HCT116 (cell line): ENCODE measurements at regions not wholly inside any gene's neighbourhood (a gene's known extent, or its start where the extent isn't known, plus 50 kb on each side); places are given as distances from the start of the nearest gene placed in this dataset.

Experiments
- ATAC-seq: fragments of 200-7000 bp; cut with Tn5 transposase; 2 replicates; pipeline ENCODE4 v1.9.1; 2020; ENCODE audit warnings: mild to moderate bottlenecking, moderate library complexity
- BruUV-seq: library from RNA; stranded (reverse); fragments of 400-500 nt; replicated peaks from 2 replicates; lab custom pipeline; 2021; lab: Mats Ljungman, UMichigan
- CTCF ChIA-PET: fragments of 300-600 bp; sonication (Branson Sonifier 250); formaldehyde crosslinking; loops from one replicate; lab custom pipeline; 2021; ENCODE audit warnings: antibody characterized with exemption; lab: Charles Lee
- POLR2A ChIA-PET: fragments of 300-600, 350-600 bp; sonication (Branson Sonifier 250); formaldehyde crosslinking; loops from one replicate; lab custom pipeline; 2021; ENCODE audit warnings: antibody characterized with exemption; lab: Charles Lee
- RAD21 ChIA-PET, 2 experiments: fragments of 300-600 bp; sonication (Branson Sonifier 250); formaldehyde crosslinking; loops; one replicate each; lab custom pipeline; 2023; ENCODE audit warnings: low total read pairs in 2 of 2; ENCODE audit not compliant: uncharacterized antibody in 2 of 2, unreplicated experiment in 2 of 2, low non-redundant PET in 1 of 2; lab: Charles Lee
- DNase-seq: peaks from one replicate; pipeline ENCODE4 v3.0.0-alpha.2; 2010; ENCODE audit warnings: low read depth, low spot score
- H2AFZ ChIP-seq: fragments of 200-600 bp; shearing (Covaris generic), sonication (generic); 2 replicates; pipeline ENCODE4 v1.6.1; 2017; ENCODE audit warnings: low read depth, mixed run types, mixed read lengths, antibody characterized with exemption, low read length; ENCODE audit not compliant: poor library complexity, severe bottlenecking
- H3K27ac ChIP-seq: 2 replicates; pipeline ENCODE4 v1.5.1; 2012; ENCODE audit warnings: low read depth, low read length
- H3K27me3 ChIP-seq: fragments of 200-600 bp; sonication (generic); 2 replicates; pipeline ENCODE4 v1.6.1; 2016; ENCODE audit warnings: mixed run types, low read length, mixed read lengths; ENCODE audit not compliant: insufficient read depth
- H3K36me3 ChIP-seq, 2 experiments: fragments of 200-500 bp in 1 of 2; fragments of 200-600 bp in 1 of 2; sonication (Bioruptor generic) in 1 of 2; sonication (generic) in 1 of 2; 2 replicates each; pipeline versions ENCODE4 v1.5.1 to v1.6.1; 2014 to 2016; ENCODE audit warnings: low read length in 2 of 2, inconsistent platforms in 1 of 2, mixed read lengths in 1 of 2, mixed run types in 1 of 2; ENCODE audit not compliant: insufficient read depth in 2 of 2, control insufficient read depth in 1 of 2
- H3K4me1 ChIP-seq, 2 experiments: fragments of 200-600 bp in 1 of 2; sonication (generic) in 1 of 2; 2 replicates each; pipeline versions ENCODE4 v1.5.1 to v1.6.1; 2012 to 2017; ENCODE audit warnings: low read length in 2 of 2, inconsistent platforms in 1 of 2, mild to moderate bottlenecking in 1 of 2, mixed read lengths in 1 of 2, mixed run types in 1 of 2, moderate library complexity in 1 of 2; ENCODE audit not compliant: insufficient read depth in 2 of 2, control insufficient read depth in 1 of 2
- H3K4me2 ChIP-seq: fragments of 200-600 bp; sonication (generic); 2 replicates; pipeline ENCODE4 v1.6.1; 2017; ENCODE audit warnings: mixed run types, low read length, mixed read lengths
- H3K4me3 ChIP-seq, 2 experiments: fragments of 200-600 bp in 1 of 2; sonication (generic) in 1 of 2; replicated peaks in 1 of 2; 2 replicates each; pipeline ENCODE4 v1.5.1; 2011 to 2016; ENCODE audit warnings: low read length in 2 of 2, control low read depth in 1 of 2, low read depth in 1 of 2, mild to moderate bottlenecking in 1 of 2, mixed read lengths in 1 of 2, mixed run types in 1 of 2
- H3K79me2 ChIP-seq: fragments of 200-600 bp; sonication (generic); 2 replicates; pipeline ENCODE4 v1.6.1; 2017; ENCODE audit warnings: mild to moderate bottlenecking, mixed run types, low read length, moderate library complexity, mixed read lengths; ENCODE audit not compliant: insufficient read depth
- H3K9ac ChIP-seq: fragments of 200-600 bp; sonication (generic); 2 replicates; pipeline ENCODE4 v1.6.1; 2016; ENCODE audit warnings: low read length, mixed read lengths
- H3K9me2 ChIP-seq: fragments of 200-600 bp; sonication (generic), shearing (Covaris generic); 2 replicates; pipeline ENCODE4 v1.6.1; 2017; ENCODE audit warnings: mixed run types, mild to moderate bottlenecking, moderate library complexity; ENCODE audit not compliant: insufficient read depth
- H3K9me3 ChIP-seq, 2 experiments: fragments of 200-500 bp in 1 of 2; fragments of 200-600 bp in 1 of 2; sonication (Bioruptor generic) in 1 of 2; sonication (generic) in 1 of 2; 2 replicates each; pipeline ENCODE4 v1.6.1; 2014 to 2017; ENCODE audit warnings: low read length in 2 of 2, mixed read lengths in 2 of 2, inconsistent platforms in 1 of 2, low read depth in 1 of 2, mild to moderate bottlenecking in 1 of 2, mixed run types in 1 of 2, moderate library complexity in 1 of 2; ENCODE audit not compliant: control insufficient read depth in 1 of 2, insufficient read depth in 1 of 2
- H4K20me1 ChIP-seq: fragments of 200-600 bp; sonication (generic), shearing (Covaris generic); 2 replicates; pipeline ENCODE4 v1.6.1; 2017; ENCODE audit warnings: mixed run types, mild to moderate bottlenecking, moderate library complexity; ENCODE audit not compliant: insufficient read depth
- ATF3 ChIP-seq: IDR thresholded peaks from 2 replicates; pipeline ENCODE4 v1.6.1; 2012
- CBX3 ChIP-seq: IDR thresholded peaks from 2 replicates; pipeline ENCODE4 v1.6.1; 2012; ENCODE audit warnings: low read depth
- CTCF ChIP-seq, 3 experiments: fragments of 200-600 bp in 1 of 3; sonication (generic) in 1 of 3; IDR thresholded peaks in 2 of 3; conservative IDR thresholded peaks in 1 of 3; 2 replicates each; pipeline ENCODE4 v1.5.1; 2012 to 2017; ENCODE audit warnings: low read depth in 2 of 3, low read length in 2 of 3, antibody characterized with exemption in 1 of 3, borderline replicate concordance in 1 of 3, control low read depth in 1 of 3, mild to moderate bottlenecking in 1 of 3, mixed read lengths in 1 of 3, mixed run types in 1 of 3, moderate library complexity in 1 of 3; ENCODE audit not compliant: insufficient read depth in 1 of 3
- EGR1 ChIP-seq: IDR thresholded peaks from 2 replicates; pipeline ENCODE4 v1.6.1; 2012; ENCODE audit warnings: low read depth
- EZH2 ChIP-seq: fragments of 200-600 bp; sonication (generic); IDR thresholded peaks from 2 replicates; pipeline ENCODE4 v1.6.1; 2017; ENCODE audit warnings: antibody characterized with exemption, mixed run types
- EZH2phosphoT487 ChIP-seq: fragments of 200-600 bp; IDR thresholded peaks from 2 replicates; pipeline ENCODE4 v1.6.1; 2018; ENCODE audit warnings: antibody characterized with exemption, borderline replicate concordance
- JUND ChIP-seq: IDR thresholded peaks from 2 replicates; pipeline ENCODE4 v1.6.1; 2012
- MAX ChIP-seq: IDR thresholded peaks from 2 replicates; pipeline ENCODE4 v1.6.1; 2012
- POLR2A ChIP-seq: IDR thresholded peaks from 2 replicates; pipeline ENCODE4 v1.7.0; 2011; ENCODE audit warnings: borderline replicate concordance; ENCODE audit not compliant: insufficient read depth, insufficient read length; ENCODE audit errors: extremely low read depth
- POLR2AphosphoS5 ChIP-seq: IDR thresholded peaks from 2 replicates; pipeline ENCODE4 v1.6.1; 2011; ENCODE audit warnings: mild to moderate bottlenecking, low read depth, low read length, moderate library complexity
- SIN3A ChIP-seq: IDR thresholded peaks from 2 replicates; pipeline ENCODE4 v1.6.1; 2012; ENCODE audit warnings: low read depth
- SP1 ChIP-seq: IDR thresholded peaks from 2 replicates; pipeline ENCODE4 v1.6.1; 2012; ENCODE audit warnings: low read depth
- SRF ChIP-seq: IDR thresholded peaks from 2 replicates; pipeline ENCODE4 v1.6.1; 2012; ENCODE audit warnings: low read depth
- ZFX ChIP-seq: fragments of 450-650 bp; IDR thresholded peaks from 2 replicates; pipeline ENCODE4 v1.6.1; 2017
- ZNF274 ChIP-seq: fragments of 200-500 bp; sonication (Bioruptor generic); IDR thresholded peaks from 2 replicates; pipeline ENCODE4 v1.6.1; 2014; ENCODE audit warnings: mild to moderate bottlenecking, low read depth, low read length, inconsistent platforms
- intact Hi-C: fragments of 100-400 bp; cut with micrococcal nuclease; formaldehyde crosslinking; loops from 2 replicates; pipeline ENCODE4 v1.10.0; 2022

- H3K36me3 ChIP-seq, result no peaks in the 10 kb centered on the region
- no peaks in the 10 kb centered on the region for H4K20me1 ChIP-seq
- H3K9me2 ChIP-seq, result no peaks in the 10 kb centered on the region
- no peaks in the 10 kb centered on the region for H3K4me1 ChIP-seq
- no peaks in the 10 kb centered on the region for H3K79me2 ChIP-seq
- H3K27ac ChIP-seq, result no peak overlapping the region
- no TSS peak for BruUV-seq
- H3K9me3 ChIP-seq, result no peaks in the 10 kb centered on the region
- no peak for TF ChIP-seq CBX3
- TF ChIP-seq ATF3, result no peak
- TF ChIP-seq ZFX, result no peak
- TF ChIP-seq SRF, result no peak
- TF ChIP-seq POLR2A, result no peak
- TF ChIP-seq EZH2phosphoT487, result no peak
- no peak for TF ChIP-seq SIN3A
- TF ChIP-seq CTCF (IDR thresholded peaks at IDR 0.05 in 2 of 3, conservative IDR thresholded peaks at IDR 0.05 in 1 of 3; ENCODE audit: borderline replicate concordance in 1 of 3, insufficient read depth in 1 of 3, low read depth in 2 of 3, low read length in 2 of 3), result no peak
- TF ChIP-seq POLR2AphosphoS5, result no peak
- TF ChIP-seq EZH2, result no peak
- no peak for TF ChIP-seq ZNF274
- TF ChIP-seq MAX, result no peak
- no peak for TF ChIP-seq JUND
- TF ChIP-seq EGR1, result no peak
- no peak for TF ChIP-seq SP1
- CTCF ChIA-PET, result no interaction called here
- no peak overlapping the region for H3K4me3 ChIP-seq
- POLR2A ChIA-PET, result no interaction called here
- DNase-seq, result no peak
- RAD21 ChIA-PET, result no interaction called here
- 0 out of 2 replicates have a peak, but pooled peaks cover 7% of the 10 kb centered on the region for H3K27me3 ChIP-seq
- ATAC-seq, result no peak
- H3K9ac ChIP-seq, result no peak overlapping the region
- no peak overlapping the region for H2AFZ ChIP-seq
- H3K4me2 ChIP-seq, result no peak overlapping the region
- intact Hi-C loops, result no loop called here
These were observed 270.4 kb upstream of the TUT7 start for GRCh38 chr9:86624630-86625029.
